ENCODE measurements at regions not wholly inside any gene's neighbourhood (a gene's known extent, or its start where the extent isn't known, plus 50 kb on each side); places are given as distances from the start of the nearest gene placed in this dataset.

GRCh38 chr6:48928937-48929336 is 534.1 kb downstream of the MMUT start:
- TF ChIP-seq CTCF (conservative IDR thresholded peaks at IDR 0.05), result no peak
- no peak for TF ChIP-seq EZH2 (IDR thresholded peaks at IDR 0.05; ENCODE audit: low read depth)

Measured in PC-9 (cell line).